Endothelial cell of umbilical vein (primary cell): ENCODE measurements at regions not wholly inside any gene's neighbourhood (a gene's known extent, or its start where the extent isn't known, plus 50 kb on each side); places are given as distances from the start of the nearest gene placed in this dataset.

Source experiments
- EZH2 ChIP-seq: IDR thresholded peaks from 2 replicates; pipeline ENCODE4 v1.6.1; 2012; ENCODE audit warnings: borderline replicate concordance, low read depth, mild to moderate bottlenecking, moderate library complexity, low read length, inconsistent platforms; ENCODE audit not compliant: severe bottlenecking
- JUN ChIP-seq: IDR thresholded peaks from 2 replicates; pipeline ENCODE4 v1.6.1; 2011; ENCODE audit warnings: borderline replicate concordance, low read depth; ENCODE audit not compliant: insufficient read length, insufficient read depth
- POLR2A ChIP-seq: IDR thresholded peaks from 2 replicates; pipeline ENCODE4 v1.6.1; 2012; ENCODE audit warnings: low read depth, mild to moderate bottlenecking, control low read depth, low read length
- TF ChIP-seq, protein P1 (sequence below), 2 donors: IDR thresholded peaks; 1 replicate in 1 of 2; 2 replicates in 1 of 2; pipeline ENCODE4 v1.5.1; 2011; ENCODE audit warnings: low read length in 2 of 2, mild to moderate bottlenecking in 2 of 2, moderate library complexity in 2 of 2, control low read depth in 1 of 2, inconsistent platforms in 1 of 2, low read depth in 1 of 2; ENCODE audit not compliant: insufficient read depth in 1 of 2; ENCODE audit errors: extremely low read depth in 1 of 2

DNA sequence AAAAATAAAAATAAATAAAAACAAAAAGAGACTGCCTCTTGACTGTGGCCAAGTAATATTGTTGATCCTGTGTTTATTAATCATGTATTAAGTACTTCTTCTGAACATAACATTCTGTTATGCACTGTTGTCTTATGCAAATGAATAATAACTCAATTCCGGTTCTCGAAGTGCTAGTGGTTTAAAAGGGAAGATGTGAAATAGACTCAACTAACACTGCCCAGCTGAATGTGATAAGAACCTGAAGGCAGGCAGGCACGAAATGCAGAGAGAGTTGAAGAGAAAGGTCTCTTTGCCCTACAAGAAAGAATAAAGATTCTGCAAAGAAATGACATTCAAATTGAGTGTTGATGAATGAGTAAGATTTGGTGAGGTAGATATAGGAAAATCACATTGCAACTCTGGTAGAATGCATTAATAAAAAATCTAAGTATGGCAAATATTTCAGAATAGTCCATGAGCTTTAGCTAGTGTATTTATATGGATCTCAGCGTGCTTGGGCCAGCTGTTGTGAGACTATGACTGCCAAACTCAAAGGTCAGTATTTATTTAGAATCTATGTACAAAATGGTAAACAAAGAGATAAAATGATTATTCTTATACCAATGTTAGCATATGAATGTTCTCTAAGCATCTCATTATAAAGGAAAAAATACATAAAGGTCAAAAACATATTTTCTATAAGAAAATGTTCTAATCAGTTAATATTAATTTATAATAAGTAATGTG is 352.3 kb upstream of the CDH7 start:
- no peak for TF ChIP-seq JUN
- TF ChIP-seq, protein P1, sequence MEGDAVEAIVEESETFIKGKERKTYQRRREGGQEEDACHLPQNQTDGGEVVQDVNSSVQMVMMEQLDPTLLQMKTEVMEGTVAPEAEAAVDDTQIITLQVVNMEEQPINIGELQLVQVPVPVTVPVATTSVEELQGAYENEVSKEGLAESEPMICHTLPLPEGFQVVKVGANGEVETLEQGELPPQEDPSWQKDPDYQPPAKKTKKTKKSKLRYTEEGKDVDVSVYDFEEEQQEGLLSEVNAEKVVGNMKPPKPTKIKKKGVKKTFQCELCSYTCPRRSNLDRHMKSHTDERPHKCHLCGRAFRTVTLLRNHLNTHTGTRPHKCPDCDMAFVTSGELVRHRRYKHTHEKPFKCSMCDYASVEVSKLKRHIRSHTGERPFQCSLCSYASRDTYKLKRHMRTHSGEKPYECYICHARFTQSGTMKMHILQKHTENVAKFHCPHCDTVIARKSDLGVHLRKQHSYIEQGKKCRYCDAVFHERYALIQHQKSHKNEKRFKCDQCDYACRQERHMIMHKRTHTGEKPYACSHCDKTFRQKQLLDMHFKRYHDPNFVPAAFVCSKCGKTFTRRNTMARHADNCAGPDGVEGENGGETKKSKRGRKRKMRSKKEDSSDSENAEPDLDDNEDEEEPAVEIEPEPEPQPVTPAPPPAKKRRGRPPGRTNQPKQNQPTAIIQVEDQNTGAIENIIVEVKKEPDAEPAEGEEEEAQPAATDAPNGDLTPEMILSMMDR (IDR thresholded peaks at IDR 0.05; ENCODE audit: extremely low read depth in 1 of 2, insufficient read depth in 1 of 2, low read depth in 1 of 2, low read length in 2 of 2), result no peak
- TF ChIP-seq EZH2, result no peak
- no peak for TF ChIP-seq POLR2A
